ENCODE measurements at regions not wholly inside any gene's neighbourhood (a gene's known extent, or its start where the extent isn't known, plus 50 kb on each side); places are given as distances from the start of the nearest gene placed in this dataset.

- DNase-seq: no peak
These were observed 1308.7 kb upstream of the FAM98A start for GRCh38 chr2:34907812-34908211.

DNA sequence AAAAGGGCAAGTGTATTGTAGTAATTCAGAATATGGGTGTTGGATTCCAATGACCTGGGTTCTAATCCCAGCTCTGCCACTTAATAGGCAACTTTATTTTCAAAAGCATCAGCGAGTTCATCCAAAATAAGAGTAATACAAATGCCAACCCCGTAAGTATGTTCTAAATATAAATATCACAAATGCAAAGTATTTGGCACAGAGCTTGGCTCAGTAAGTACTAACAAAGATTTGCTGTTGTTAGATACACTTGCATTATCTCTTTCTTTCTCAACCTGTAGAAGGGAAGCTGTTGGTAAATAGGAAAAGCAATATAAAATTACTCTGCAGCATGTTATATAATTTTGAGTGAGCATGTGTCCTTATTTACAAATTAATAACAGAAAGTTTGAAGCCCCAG, 1302.6 kb upstream of the FAM98A start:
- no peak for DNase-seq

DNA sequence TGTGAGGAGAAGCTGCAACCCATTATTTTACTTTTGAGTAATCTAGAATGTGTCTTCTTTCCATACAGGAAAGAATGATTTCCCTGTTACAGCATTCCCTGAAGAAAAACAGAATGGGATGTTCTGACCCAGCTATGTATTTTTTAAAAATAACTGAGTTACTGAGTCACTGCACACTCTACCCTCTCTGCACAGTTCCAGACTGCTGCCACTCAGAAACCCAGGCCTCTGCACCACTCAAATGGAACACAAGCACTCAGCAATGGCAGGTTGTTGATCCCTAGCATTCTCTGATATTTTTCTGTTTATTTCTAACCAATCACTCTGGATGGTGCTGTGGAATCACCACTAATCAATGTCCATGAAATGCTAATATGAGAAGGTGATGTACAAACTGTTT, 1300.0 kb upstream of the FAM98A start:
- DNase-seq: no peak

- no peak for DNase-seq
These were observed 1293.7 kb upstream of the FAM98A start for GRCh38 chr2:34892766-34893165.

- no peak for DNase-seq
These were observed 1293.2 kb upstream of the FAM98A start for GRCh38 chr2:34892256-34892655.

DNA sequence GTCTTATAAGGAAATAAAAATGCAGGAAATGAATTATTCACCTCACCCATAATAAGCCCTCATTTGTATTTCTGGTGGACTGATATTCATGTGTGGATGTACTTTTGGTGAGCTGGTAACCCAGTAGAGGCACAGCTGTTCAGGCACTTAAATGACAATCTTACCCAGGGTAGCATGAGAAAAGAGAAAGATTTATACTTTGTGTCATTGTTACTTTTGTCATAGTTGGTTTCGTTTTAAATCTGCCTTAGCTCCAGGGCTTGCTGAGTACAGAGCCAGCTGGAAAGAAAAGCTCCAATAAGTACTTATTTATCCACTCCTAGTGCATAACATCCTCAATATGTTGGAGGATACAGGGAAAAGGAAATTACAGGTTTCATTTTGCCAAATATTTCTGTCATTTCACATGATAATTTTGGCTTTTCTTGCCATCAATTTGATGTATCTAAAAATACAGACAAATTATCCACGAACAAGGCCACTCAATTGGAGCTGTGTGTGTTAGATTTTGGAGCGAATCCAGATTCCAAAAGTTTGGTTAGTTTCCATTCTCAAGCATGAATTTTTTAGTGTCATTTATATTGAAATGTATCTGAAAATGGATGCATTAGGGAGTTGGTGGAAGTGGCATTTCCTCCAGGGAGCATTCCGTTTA, 1276.1 kb upstream of the FAM98A start:
- DNase-seq: no peak

- DNase-seq: no peak
These were observed 1254.5 kb upstream of the FAM98A start for GRCh38 chr2:34853646-34854045.

- no peak for DNase-seq
These were observed 1252.7 kb upstream of the FAM98A start for GRCh38 chr2:34851804-34852203.

DNA sequence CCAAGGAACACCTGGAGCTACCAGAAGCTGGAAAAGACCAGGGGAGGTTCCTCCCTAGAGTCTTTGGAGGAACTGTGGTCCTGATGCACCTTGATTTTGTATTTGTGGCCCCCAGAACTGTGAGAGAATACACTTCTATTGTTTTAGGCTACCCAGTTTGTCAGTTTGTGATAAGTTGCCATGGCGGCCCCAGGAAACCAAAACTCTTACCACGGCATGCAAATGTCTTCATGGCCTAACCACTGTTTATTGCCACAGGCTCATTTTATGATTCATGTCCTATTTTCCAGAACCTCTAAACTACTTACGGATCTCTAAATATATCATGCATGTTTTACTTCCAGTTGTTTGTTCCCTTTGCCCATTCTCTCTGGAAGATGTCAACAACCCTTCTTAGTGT, 1250.7 kb upstream of the FAM98A start:
- DNase-seq: no peak

DNA sequence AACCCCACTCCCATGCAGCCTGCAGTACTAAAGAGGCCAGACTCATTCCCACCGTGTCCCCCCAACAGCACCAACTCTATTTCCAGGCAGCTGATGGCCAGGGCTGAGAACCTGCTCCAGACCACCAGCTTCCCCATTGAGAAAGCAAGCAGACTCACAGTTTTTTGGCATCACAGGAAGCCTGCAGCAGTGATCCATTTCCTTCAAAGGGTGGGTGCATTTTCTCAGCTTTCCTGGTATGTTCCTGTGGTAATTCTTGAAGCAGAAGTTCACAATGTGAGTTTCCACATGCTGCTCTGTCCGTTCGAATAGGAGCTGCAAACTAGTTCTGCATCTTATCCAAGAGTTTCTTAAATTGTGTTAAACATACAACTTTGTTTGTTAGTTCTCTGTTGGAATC, 1249.6 kb upstream of the FAM98A start:
- DNase-seq: no peak

GRCh38 chr2:34848132-34848531, 1249.0 kb upstream of the FAM98A start:
- no peak for DNase-seq

- no peak for DNase-seq
These were observed 1245.5 kb upstream of the FAM98A start for GRCh38 chr2:34844629-34845028.

DNA sequence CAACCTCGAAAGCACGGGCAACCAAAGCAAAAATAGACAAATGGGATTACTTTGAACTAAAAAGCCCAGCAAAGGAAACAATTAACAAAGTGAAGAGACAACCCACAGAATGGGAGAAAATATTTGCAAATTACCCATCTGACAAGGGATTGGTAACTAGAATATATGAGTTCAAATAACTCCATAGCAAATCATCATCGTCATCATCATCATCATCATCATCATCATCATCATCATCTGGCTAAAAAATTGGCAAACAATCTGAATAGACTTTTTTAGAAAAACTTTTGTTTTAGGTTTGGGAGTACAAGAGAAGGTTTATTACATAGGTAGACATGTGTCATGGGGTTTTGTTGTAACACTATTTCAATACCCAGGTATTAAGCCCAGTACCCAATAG, 1239.3 kb upstream of the FAM98A start:
- no peak for DNase-seq

- no peak for DNase-seq
These were observed 1237.3 kb upstream of the FAM98A start for GRCh38 chr2:34836361-34836760.

DNA sequence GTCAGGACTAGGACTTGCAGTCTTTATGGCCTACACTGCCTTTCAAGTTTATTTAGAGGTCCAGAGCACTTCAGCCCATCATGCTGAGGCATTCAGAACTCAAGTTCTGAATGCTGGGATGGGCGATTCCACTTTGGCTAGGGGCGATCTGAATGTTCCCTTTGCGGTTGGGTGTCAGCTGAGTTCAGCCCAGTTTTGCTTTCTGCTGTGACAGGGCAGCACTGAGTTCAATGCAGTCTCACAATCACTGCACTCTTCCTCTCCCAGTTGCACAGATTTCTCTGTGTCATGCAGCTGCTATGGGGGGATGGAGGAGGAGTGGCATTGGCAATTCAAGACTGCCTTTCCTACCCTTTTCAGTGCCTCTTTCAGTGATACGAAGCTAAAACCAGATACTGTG, 1232.0 kb upstream of the FAM98A start:
- DNase-seq: no peak

DNA sequence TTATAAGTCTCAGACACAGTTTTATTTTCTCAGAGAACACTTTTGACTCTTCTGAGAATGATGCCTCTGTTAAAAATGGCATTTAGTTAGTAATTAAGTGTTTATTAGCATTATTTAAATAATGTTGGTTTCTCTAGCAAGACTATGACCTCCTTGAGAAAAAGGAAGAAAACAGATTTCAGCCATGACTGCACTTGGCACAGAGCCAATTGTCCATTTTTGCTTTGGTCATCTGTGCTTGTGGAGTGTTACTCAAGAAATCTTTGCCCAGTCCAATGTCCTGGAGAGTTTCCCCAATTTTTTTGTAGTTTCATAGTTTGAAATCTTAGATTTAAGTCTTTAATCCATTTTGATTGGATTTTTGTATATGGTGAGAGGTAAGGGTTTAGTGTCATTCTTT, 1229.4 kb upstream of the FAM98A start:
- no peak for DNase-seq

GRCh38 chr2:34827398-34827797, 1228.3 kb upstream of the FAM98A start:
- DNase-seq: no peak

- no peak for DNase-seq
These were observed 1226.6 kb upstream of the FAM98A start for GRCh38 chr2:34825686-34826085.

DNA sequence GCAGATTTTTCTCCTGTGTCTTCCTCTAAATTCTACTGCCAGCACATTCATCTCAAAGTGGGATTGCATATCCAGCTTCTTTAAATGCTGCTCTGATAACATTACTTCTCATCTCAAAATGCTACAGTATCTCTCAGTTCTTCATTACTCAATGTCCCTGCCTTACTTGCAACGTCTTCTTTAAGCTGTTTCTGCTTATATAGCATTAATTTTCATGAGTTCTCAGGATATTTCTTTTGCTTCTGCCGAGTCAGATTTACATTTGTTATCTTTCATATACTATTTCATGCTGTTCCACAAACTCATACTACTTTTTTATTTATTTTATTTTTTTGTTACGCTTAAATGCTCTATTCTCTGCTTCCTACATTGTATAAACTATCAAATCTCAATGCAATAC, 1223.5 kb upstream of the FAM98A start:
- DNase-seq: no peak

DNA sequence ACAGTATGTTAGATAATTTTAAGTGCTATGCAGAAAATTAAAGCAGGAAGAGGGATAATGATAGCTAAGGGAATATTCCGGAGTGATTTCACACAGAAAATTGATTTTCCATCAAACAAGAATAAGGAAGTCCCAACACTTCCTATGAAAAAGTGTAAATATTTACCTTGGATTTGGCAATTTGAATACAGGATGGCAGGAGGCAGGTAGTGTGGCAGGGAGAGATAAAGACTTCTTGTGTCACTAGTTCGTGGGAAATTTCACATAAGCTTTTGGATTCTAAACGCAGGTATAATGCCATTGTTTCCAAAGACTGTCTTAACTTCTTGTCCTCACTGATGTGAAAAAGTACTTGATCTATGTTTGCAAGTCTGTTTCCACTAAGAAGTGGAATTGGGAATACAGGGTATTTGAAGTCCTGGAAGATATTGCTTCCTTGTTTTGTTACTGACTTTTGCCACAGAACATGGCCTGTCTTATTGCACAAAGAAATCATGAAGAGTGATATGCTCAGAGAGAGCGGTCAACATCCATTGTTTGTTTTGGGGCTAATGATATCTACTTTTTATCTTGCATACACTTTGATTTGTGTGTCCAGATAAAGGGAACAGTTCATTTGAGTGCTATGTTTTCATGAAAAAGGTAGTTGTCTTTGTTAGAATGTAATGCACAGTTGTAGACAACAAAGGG, 1216.1 kb upstream of the FAM98A start:
- DNase-seq: no peak

GRCh38 chr2:34810456-34810855, 1211.4 kb upstream of the FAM98A start:
- DNase-seq: no peak

DNA sequence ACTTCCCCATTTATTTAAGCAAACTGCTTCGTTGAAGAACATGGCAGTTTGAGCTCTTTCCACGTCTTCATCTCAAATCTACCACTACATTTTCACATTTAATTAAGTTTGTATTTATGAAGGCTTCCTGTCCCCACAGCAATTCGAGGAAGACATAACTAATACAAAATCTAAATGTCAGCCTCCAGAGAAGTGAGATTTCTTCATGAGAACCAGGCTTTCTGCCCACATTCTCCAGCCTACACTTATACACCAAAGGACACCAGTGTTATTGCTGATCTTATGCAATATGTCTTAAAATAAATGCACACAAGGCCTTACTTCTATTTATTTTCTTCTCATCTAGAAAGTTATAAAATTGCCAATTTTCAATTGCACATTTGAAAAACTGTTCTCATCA, 1209.3 kb upstream of the FAM98A start:
- DNase-seq: no peak

DNA sequence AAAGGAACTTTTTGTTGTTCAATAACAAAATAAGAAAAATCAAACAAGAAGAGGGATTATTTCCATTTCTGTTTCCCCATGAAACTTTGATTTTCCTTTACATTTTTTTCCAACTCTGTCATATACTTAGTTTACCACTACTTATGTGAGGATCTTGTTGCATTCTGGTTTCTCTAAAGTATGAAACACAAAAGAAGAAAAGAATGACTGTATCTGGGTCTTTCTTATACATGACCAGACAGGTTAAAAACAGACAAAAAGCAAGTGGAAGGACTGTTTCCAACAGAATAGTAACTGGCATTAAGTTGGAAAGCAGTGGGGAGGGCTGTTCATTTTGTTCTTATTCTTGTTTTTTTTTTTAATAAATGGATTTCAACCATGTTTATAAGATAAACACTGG, 1207.8 kb upstream of the FAM98A start:
- no peak for DNase-seq

DNA sequence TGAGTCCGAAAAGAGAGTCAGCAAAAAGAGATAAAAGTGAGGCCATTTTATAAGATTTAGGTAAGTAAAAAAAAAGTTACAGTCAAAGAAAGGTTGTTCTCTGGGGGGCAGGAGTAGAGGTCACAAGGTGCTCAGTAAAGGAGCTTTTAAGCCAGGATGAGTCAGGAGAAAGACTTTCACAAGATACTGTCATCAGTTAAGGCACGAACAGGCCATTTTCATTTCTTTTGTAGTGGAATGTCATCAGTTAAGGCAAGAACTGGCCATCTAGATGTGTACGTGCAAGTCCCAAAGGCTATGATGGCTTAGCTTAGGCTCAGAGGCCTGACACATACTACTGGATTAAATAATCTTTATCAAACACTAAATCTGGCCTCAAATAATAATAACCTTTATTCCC, 1207.3 kb upstream of the FAM98A start:
- no peak for DNase-seq

DNA sequence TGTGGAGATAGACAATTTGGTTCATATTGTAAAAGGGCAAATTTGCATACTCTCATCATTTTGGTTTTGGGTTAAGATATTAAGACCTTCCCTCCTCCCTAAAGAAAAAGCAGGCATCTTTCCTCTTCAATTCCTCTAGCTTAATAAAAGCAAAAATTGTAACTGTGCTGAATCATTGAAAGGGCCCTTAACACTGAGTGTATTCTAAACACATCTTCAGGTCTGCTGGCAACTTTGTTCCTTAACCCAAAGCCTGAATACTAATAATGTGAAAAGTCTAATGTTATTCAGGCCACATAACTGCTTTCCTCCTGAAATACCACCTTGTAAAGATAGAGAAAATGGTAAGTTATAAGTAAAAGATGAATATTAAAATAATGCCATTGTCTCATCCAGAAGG, 1200.5 kb upstream of the FAM98A start:
- no peak for DNase-seq
